B cell (primary cell): ENCODE measurements at regions not wholly inside any gene's neighbourhood (a gene's known extent, or its start where the extent isn't known, plus 50 kb on each side); places are given as distances from the start of the nearest gene placed in this dataset.

Experiments used
- CTCF ChIP-seq: fragments of 200-600 bp; IDR thresholded peaks from one replicate; pipeline ENCODE4 v1.8.0; 2022; ENCODE audit warnings: antibody characterized with exemption, mild to moderate bottlenecking
- EZH2 ChIP-seq: IDR thresholded peaks from 2 replicates; pipeline ENCODE4 v1.6.1; 2012; ENCODE audit warnings: borderline replicate concordance, low read depth, mild to moderate bottlenecking, moderate library complexity, low read length; ENCODE audit not compliant: insufficient read depth, poor library complexity, severe bottlenecking

- TF ChIP-seq CTCF = no peak
- no peak for TF ChIP-seq EZH2
Observed at GRCh38 chr15:61680260-61681037, 379.8 kb downstream of the VPS13C start.
